SK-N-SH (cell line): ENCODE measurements at regions not wholly inside any gene's neighbourhood (a gene's known extent, or its start where the extent isn't known, plus 50 kb on each side); places are given as distances from the start of the nearest gene placed in this dataset.
"Not testable (repeated sequence)": the region's sequence is repeated elsewhere in the genome, so short reads cannot be mapped to it uniquely, and the experiment has no call there.

Experiments
- CTCF ChIP-seq: fragments of 200-600 bp; sonication (generic); IDR thresholded peaks from 2 replicates; pipeline ENCODE4 v1.6.1; 2017; ENCODE audit warnings: antibody characterized with exemption, mild to moderate bottlenecking, moderate library complexity
- POLR2AphosphoS5 ChIP-seq: IDR thresholded peaks from 2 replicates; pipeline ENCODE4 v1.6.1; 2012; ENCODE audit warnings: low read depth, low read length
- TAF1 ChIP-seq: IDR thresholded peaks from 2 replicates; pipeline ENCODE4 v1.6.1; 2012; ENCODE audit warnings: low read depth, mild to moderate bottlenecking, low read length, moderate library complexity, borderline replicate concordance
- YY1 ChIP-seq: IDR thresholded peaks from 2 replicates; pipeline ENCODE4 v1.4.0; 2012; ENCODE audit warnings: low read depth, mild to moderate bottlenecking
- TF ChIP-seq, protein P1 (sequence below): fragments of 150-350 bp; IDR thresholded peaks from 2 replicates; pipeline ENCODE4 v1.6.1; 2017; ENCODE audit warnings: antibody characterized with exemption, low read length, low read depth, borderline replicate concordance

- peak; percentile 54 for TF ChIP-seq CTCF
- TF ChIP-seq, protein P1, sequence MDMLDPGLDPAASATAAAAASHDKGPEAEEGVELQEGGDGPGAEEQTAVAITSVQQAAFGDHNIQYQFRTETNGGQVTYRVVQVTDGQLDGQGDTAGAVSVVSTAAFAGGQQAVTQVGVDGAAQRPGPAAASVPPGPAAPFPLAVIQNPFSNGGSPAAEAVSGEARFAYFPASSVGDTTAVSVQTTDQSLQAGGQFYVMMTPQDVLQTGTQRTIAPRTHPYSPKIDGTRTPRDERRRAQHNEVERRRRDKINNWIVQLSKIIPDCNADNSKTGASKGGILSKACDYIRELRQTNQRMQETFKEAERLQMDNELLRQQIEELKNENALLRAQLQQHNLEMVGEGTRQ: not testable (repeated sequence)
- TF ChIP-seq POLR2AphosphoS5, TAF1, YY1: not testable (repeated sequence)
Observed at GRCh38 chr2:242159921-242160320, 290.4 kb downstream of the RTP5 start.
